HFFc6 (cell line): ENCODE measurements at regions not wholly inside any gene's neighbourhood (a gene's known extent, or its start where the extent isn't known, plus 50 kb on each side); places are given as distances from the start of the nearest gene placed in this dataset.

Source experiments
- DNase-seq: peaks from one replicate; pipeline ENCODE4 v3.0.0-alpha.2; 2018
- H3K27ac Mint-ChIP-seq: 2 replicates; pipeline ENCODE4 v1.8.0; 2020; ENCODE audit warnings: mild to moderate bottlenecking, mixed read lengths
- H3K27me3 Mint-ChIP-seq: 2 replicates; pipeline ENCODE4 v1.8.0; 2021; ENCODE audit warnings: mild to moderate bottlenecking, moderate library complexity, mixed read lengths; ENCODE audit not compliant: insufficient read depth
- H3K36me3 Mint-ChIP-seq: 2 replicates; pipeline ENCODE4 v1.8.0; 2021; ENCODE audit warnings: low read depth, mixed read lengths
- H3K4me1 Mint-ChIP-seq: 2 replicates; pipeline ENCODE4 v1.8.0; 2020; ENCODE audit warnings: low read depth, mixed read lengths
- H3K4me3 Mint-ChIP-seq: 2 replicates; pipeline ENCODE4 v1.8.0; 2020; ENCODE audit warnings: mild to moderate bottlenecking, moderate library complexity, mixed read lengths
- H3K9me3 Mint-ChIP-seq: 2 replicates; pipeline ENCODE4 v1.8.0; 2020; ENCODE audit warnings: mild to moderate bottlenecking, mixed read lengths
- CTCF ChIP-seq: fragments of 200-600 bp; sonication (generic); IDR thresholded peaks from 2 replicates; pipeline ENCODE4 v1.5.0; 2021; ENCODE audit warnings: antibody characterized with exemption, mild to moderate bottlenecking

- TF ChIP-seq CTCF, result no peak
- H3K9me3 Mint-ChIP-seq, result peaks cover 36% of the 10 kb centered on the region
- DNase-seq, result no peak
- H3K36me3 Mint-ChIP-seq, result peaks cover 5% of the 10 kb centered on the region
- H3K4me3 Mint-ChIP-seq, result no peak overlapping the region
- H3K4me1 Mint-ChIP-seq, result no peaks in the 10 kb centered on the region
- H3K27me3 Mint-ChIP-seq, result no peaks in the 10 kb centered on the region; the same call in 1 of the 2 replicates
- H3K27ac Mint-ChIP-seq, result no peak overlapping the region
Observed at GRCh38 chr9:27856054-27856453, 282.8 kb upstream of the C9orf72 start.

GRCh38 chr9:27856748-27857147 lies 283.5 kb upstream of the C9orf72 start:
- H3K4me3 Mint-ChIP-seq, result no peak overlapping the region
- H3K9me3 Mint-ChIP-seq, result peaks cover 31% of the 10 kb centered on the region
- no peaks in the 10 kb centered on the region; the same call in 1 of the 2 replicates for H3K27me3 Mint-ChIP-seq
- no peak overlapping the region for H3K27ac Mint-ChIP-seq
- H3K36me3 Mint-ChIP-seq, result peaks cover 5% of the 10 kb centered on the region
- DNase-seq, result no peak
- no peaks in the 10 kb centered on the region for H3K4me1 Mint-ChIP-seq
- TF ChIP-seq CTCF, result no peak

- Mint-ChIP-seq H3K4me1 (no peaks in the 10 kb centered on the region), H3K27me3 (no peaks in the 10 kb centered on the region; the same call in 1 of the 2 replicates), H3K9me3 (peaks cover 23% of the 10 kb centered on the region), H3K36me3 (no peaks in the 10 kb centered on the region), H3K4me3 (no peak overlapping the region), H3K27ac (no peak overlapping the region)
- DNase-seq, result no peak
- TF ChIP-seq CTCF, result no peak
Observed at GRCh38 chr9:27861887-27862286, 288.6 kb upstream of the C9orf72 start.

- no peak overlapping the region for H3K4me3 Mint-ChIP-seq
- no peaks in the 10 kb centered on the region for H3K4me1 Mint-ChIP-seq
- H3K27ac Mint-ChIP-seq, result no peak overlapping the region
- H3K9me3 Mint-ChIP-seq, result peaks cover 29% of the 10 kb centered on the region
- no peak for TF ChIP-seq CTCF
- no peaks in the 10 kb centered on the region for H3K36me3 Mint-ChIP-seq
- no peak for DNase-seq
- no peaks in the 10 kb centered on the region for H3K27me3 Mint-ChIP-seq
Observed at GRCh38 chr9:27864644-27865438, 291.6 kb upstream of the C9orf72 start.

- no peaks in the 10 kb centered on the region for H3K4me1 Mint-ChIP-seq
- H3K4me3 Mint-ChIP-seq, result no peak overlapping the region
- DNase-seq, result no peak
- TF ChIP-seq CTCF, result no peak
- no peaks in the 10 kb centered on the region for H3K27me3 Mint-ChIP-seq
- H3K36me3 Mint-ChIP-seq, result no peaks in the 10 kb centered on the region
- no peak overlapping the region for H3K27ac Mint-ChIP-seq
- peaks cover 36% of the 10 kb centered on the region for H3K9me3 Mint-ChIP-seq
Observed at GRCh38 chr9:27866741-27867140, 293.5 kb upstream of the C9orf72 start.
